Neural crest cell (in vitro differentiated cells): ENCODE measurements at regions not wholly inside any gene's neighbourhood (a gene's known extent, or its start where the extent isn't known, plus 50 kb on each side); places are given as distances from the start of the nearest gene placed in this dataset.

Experiments
- DNase-seq: peaks from one replicate; pipeline ENCODE4 v3.0.0; 2021; ENCODE audit warnings: low read depth, mixed read lengths, low spot score
- H3K27ac Mint-ChIP-seq: one replicate; pipeline ENCODE4 v1.8.0; 2021; ENCODE audit warnings: mild to moderate bottlenecking, mixed read lengths; ENCODE audit not compliant: unreplicated experiment
- H3K27me3 Mint-ChIP-seq: 2 replicates; pipeline ENCODE4 v1.8.0; 2021; ENCODE audit warnings: low read depth, mild to moderate bottlenecking, mixed read lengths
- H3K36me3 Mint-ChIP-seq: 2 replicates; pipeline ENCODE4 v1.8.0; 2021; ENCODE audit warnings: low read depth, mild to moderate bottlenecking, mixed read lengths
- H3K4me1 Mint-ChIP-seq: 2 replicates; pipeline ENCODE4 v1.8.0; 2021; ENCODE audit warnings: mixed read lengths
- H3K4me3 Mint-ChIP-seq: one replicate; pipeline ENCODE4 v1.8.0; 2021; ENCODE audit warnings: mild to moderate bottlenecking, mixed read lengths
- H3K9me3 Mint-ChIP-seq: 2 replicates; pipeline ENCODE4 v1.8.0; 2021; ENCODE audit warnings: mixed read lengths
- TF ChIP-seq, protein P1 (sequence below): fragments of 200-600 bp; sonication (generic); conservative IDR thresholded peaks from 2 replicates; pipeline ENCODE4 v1.5.0; 2021; ENCODE audit warnings: antibody characterized with exemption, mild to moderate bottlenecking

DNA sequence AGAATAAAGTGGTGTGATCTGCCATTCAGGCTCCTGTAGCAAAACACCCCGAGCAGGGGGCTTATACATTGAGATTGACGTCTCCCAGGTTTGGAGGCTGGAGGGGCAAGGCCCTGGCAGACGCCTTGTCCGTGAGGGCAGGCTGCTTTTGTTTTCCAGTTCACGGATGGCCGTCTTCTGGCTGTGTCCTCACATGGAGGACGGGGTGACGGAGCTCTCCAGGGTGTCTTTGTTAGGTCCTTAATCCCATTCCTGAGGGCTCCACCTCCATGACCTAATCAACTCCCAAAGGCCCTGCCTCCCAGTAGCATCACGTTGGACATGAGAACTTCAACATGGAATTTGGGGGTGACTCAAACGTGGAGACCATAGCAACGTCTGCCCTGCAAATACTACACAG lies 147.7 kb downstream of the KIF26A start:
- TF ChIP-seq, protein P1, sequence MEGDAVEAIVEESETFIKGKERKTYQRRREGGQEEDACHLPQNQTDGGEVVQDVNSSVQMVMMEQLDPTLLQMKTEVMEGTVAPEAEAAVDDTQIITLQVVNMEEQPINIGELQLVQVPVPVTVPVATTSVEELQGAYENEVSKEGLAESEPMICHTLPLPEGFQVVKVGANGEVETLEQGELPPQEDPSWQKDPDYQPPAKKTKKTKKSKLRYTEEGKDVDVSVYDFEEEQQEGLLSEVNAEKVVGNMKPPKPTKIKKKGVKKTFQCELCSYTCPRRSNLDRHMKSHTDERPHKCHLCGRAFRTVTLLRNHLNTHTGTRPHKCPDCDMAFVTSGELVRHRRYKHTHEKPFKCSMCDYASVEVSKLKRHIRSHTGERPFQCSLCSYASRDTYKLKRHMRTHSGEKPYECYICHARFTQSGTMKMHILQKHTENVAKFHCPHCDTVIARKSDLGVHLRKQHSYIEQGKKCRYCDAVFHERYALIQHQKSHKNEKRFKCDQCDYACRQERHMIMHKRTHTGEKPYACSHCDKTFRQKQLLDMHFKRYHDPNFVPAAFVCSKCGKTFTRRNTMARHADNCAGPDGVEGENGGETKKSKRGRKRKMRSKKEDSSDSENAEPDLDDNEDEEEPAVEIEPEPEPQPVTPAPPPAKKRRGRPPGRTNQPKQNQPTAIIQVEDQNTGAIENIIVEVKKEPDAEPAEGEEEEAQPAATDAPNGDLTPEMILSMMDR: no peak
- no peak for DNase-seq
- no peak overlapping the region for H3K4me3 Mint-ChIP-seq
- peaks cover 10% of the 10 kb centered on the region for H3K9me3 Mint-ChIP-seq
- H3K27ac Mint-ChIP-seq: no peak overlapping the region
- no peaks in the 10 kb centered on the region for H3K36me3 Mint-ChIP-seq
- H3K27me3 Mint-ChIP-seq: no peaks in the 10 kb centered on the region
- H3K4me1 Mint-ChIP-seq: peaks cover 11% of the 10 kb centered on the region

DNA sequence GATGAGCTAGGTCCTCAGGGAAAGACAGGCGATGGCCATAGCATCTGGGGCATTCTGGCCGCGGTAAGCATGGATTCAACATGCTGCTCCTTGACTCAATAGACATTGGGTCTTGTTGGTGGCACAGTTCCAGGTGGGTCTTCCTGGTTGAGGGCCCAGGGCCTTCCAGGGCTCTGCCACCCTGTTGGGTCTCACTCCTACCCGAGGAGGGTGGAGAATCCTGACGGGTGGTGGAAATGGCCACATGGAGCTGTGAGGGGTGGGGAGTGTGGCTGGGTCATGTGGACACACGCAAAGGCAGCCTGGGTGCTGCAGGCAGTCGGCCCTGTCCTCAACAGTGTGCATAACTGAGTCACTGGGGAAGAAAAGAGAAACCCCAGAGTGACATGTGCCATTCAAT lies 148.1 kb downstream of the KIF26A start:
- Mint-ChIP-seq H3K9me3 (peaks cover 10% of the 10 kb centered on the region), H3K4me1 (peaks cover 15% of the 10 kb centered on the region), H3K4me3 (no peak overlapping the region), H3K27ac (no peak overlapping the region), H3K27me3 (no peaks in the 10 kb centered on the region), H3K36me3 (no peaks in the 10 kb centered on the region)
- TF ChIP-seq, protein P1: no peak
- no peak for DNase-seq

DNA sequence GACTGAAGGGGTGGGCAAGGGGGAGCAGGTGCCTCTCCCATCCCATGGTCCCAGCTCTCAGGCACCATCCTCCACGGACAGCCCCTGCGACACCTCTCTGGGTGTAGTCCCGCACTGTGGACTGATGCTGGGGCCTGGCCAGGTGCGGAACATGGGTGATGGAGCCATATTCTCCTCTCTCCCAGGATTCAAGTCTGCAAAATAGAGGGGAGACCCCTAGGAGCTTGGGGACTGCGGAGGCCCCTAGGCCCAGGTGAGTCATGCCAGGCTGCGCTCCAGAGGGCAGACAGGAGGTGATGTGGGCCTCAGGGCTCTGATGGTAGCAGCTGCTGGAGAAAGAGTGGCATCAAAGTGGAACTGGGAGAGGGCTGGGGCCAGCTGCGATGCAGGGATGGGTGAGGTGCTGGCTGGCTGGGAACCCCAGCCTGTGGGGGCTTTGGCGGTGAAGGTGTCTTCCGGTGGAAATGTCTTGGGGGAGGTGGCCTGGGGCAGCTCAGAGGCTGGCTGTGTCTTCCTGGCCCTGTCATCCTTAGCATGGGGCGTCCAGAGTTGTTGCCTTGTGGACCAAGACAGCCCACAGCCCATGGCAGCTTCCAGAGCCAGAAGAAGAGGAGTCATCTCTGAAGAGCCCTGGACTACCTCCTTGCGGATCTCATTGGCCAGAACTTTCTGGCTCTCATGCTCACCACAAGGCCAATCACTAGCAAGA lies 149.1 kb downstream of the KIF26A start:
- DNase-seq: no peak
- Mint-ChIP-seq H3K4me1 (peaks cover 19% of the 10 kb centered on the region), H3K27me3 (no peaks in the 10 kb centered on the region), H3K27ac (no peak overlapping the region), H3K9me3 (peaks cover 10% of the 10 kb centered on the region), H3K4me3 (no peak overlapping the region), H3K36me3 (no peaks in the 10 kb centered on the region)
- TF ChIP-seq, protein P1: no peak

DNA sequence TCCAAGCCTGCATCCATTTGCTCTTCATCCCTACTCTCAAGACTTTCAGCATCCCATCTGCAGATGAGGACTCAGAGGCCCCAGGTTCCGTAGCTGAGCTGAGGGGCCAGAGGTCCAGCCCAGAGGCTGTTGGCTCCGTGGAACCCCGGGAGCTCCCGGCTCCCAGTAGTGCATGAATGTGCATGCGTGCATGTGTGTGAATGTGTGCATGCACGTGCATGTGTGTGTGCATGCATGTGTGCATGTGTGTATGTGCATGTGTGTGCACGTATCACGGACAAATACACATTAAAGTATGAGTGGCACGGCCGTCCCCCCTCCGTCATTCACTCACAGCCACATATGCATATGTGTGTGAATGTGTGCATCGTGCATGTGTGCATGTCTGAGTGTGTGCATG lies 149.9 kb downstream of the KIF26A start:
- Mint-ChIP-seq H3K27me3 (no peaks in the 10 kb centered on the region), H3K4me3 (no peak overlapping the region), H3K9me3 (peaks cover 10% of the 10 kb centered on the region), H3K4me1 (peaks cover 19% of the 10 kb centered on the region), H3K27ac (no peak overlapping the region), H3K36me3 (no peaks in the 10 kb centered on the region)
- no peak for DNase-seq
- TF ChIP-seq, protein P1: no peak

DNA sequence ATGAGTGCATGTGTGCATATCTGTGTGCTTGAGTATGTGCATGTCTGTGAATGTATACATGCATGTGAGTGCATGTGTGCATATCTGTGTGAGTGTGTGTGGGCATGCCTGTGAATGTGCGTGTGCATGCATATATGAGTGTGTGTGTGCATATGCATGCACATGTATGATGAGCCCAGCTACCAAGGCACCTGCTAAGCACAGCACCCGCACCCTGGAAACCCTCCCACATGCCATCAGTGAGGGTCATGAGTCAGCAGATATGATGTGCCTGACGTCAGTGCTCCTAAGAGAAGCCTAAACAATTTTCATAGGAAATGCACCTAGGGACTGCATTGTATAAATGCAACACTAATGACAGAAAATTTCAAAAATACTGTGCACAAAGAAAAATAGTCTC lies 151.1 kb downstream of the KIF26A start:
- TF ChIP-seq, protein P1: no peak
- DNase-seq: no peak
- no peaks in the 10 kb centered on the region for H3K27me3 Mint-ChIP-seq
- no peak overlapping the region for H3K27ac Mint-ChIP-seq
- peaks cover 23% of the 10 kb centered on the region for H3K4me1 Mint-ChIP-seq
- no peaks in the 10 kb centered on the region for H3K36me3 Mint-ChIP-seq
- H3K9me3 Mint-ChIP-seq: peaks cover 10% of the 10 kb centered on the region
- H3K4me3 Mint-ChIP-seq: no peak overlapping the region
